OCI-LY1 (cell line): ENCODE measurements at regions not wholly inside any gene's neighbourhood (a gene's known extent, or its start where the extent isn't known, plus 50 kb on each side); places are given as distances from the start of the nearest gene placed in this dataset.

ENCODE experiments used
- EZH2 ChIP-seq: fragments of 200-600 bp; sonication (generic), shearing (Covaris generic); IDR thresholded peaks from 2 replicates; pipeline ENCODE4 v1.8.0; 2017; ENCODE audit warnings: borderline replicate concordance, mixed run types, mild to moderate bottlenecking, antibody characterized with exemption, low read length, moderate library complexity, mixed read lengths
- TF ChIP-seq, protein P1 (sequence below): fragments of 200-600 bp; sonication (generic), shearing (Covaris generic); IDR thresholded peaks from 2 replicates; pipeline ENCODE4 v1.5.1; 2017; ENCODE audit warnings: mild to moderate bottlenecking, antibody characterized with exemption, low read length, moderate library complexity, mixed read lengths

DNA sequence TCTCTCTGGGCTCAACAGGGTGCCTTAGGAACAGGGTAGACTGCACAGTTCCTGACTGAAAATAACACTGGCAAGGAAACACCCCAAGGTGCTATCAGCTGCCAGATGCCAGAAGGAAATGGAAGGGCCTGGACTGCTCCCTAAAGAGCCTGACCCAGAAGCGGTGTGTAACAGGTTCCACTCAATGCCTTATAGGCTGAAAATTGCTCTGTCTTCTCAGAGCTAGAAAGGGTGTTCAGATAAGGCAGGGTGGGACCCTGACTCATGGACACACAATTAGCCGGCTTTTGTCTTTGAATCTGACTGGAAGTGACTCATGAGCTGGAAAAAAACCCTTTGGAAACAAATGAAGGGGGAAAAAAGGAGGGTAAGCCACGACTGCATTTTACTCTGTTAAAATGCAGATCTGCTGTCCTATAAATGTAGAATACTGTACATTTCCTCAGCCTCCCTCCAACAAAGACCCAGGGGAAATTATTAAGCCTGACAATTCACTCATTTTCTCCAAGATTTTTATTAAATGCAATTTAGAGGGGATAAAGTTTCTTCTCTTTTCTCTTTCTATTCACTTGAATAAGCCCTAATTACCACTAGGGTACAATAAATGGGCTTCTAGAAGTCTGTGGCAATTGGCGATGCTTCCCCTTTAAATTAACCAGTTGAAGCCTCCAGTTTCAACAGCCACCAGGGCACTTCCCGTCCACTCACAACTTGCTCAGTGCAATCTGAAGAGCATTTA, 160.2 kb upstream of the TBL1XR1 start:
- no peak for TF ChIP-seq EZH2
- TF ChIP-seq, protein P1, sequence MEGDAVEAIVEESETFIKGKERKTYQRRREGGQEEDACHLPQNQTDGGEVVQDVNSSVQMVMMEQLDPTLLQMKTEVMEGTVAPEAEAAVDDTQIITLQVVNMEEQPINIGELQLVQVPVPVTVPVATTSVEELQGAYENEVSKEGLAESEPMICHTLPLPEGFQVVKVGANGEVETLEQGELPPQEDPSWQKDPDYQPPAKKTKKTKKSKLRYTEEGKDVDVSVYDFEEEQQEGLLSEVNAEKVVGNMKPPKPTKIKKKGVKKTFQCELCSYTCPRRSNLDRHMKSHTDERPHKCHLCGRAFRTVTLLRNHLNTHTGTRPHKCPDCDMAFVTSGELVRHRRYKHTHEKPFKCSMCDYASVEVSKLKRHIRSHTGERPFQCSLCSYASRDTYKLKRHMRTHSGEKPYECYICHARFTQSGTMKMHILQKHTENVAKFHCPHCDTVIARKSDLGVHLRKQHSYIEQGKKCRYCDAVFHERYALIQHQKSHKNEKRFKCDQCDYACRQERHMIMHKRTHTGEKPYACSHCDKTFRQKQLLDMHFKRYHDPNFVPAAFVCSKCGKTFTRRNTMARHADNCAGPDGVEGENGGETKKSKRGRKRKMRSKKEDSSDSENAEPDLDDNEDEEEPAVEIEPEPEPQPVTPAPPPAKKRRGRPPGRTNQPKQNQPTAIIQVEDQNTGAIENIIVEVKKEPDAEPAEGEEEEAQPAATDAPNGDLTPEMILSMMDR: 0 out of 2 replicates have a peak, but pooled peaks have one; percentile 9
